ENCODE measurements at regions not wholly inside any gene's neighbourhood (a gene's known extent, or its start where the extent isn't known, plus 50 kb on each side); places are given as distances from the start of the nearest gene placed in this dataset.

DNA sequence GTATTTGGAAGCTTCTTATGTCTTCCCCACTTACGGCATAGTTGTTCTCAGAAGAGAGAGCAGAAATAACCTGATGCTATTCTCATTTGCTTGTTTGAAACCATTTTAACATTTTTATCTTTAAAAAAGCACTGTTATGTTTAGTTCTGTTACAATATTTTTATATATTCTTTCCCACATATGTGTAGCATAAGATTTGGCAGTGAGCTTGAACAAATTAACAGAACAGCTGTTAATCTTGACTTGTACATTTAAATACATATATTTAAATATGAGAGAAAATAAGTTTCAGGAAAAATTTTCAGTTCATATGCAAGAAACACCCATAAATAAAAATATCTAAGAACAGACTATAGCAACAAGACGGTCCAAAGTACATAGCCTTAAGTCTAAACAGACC, 431.7 kb upstream of the IRAK1BP1 start:
- TF ChIP-seq POLR2AphosphoS5 (IDR thresholded peaks at IDR 0.05; ENCODE audit: borderline replicate concordance, low read depth, low read length) = no peak
- TF ChIP-seq EZH2 (IDR thresholded peaks at IDR 0.05) = no peak
